SK-N-SH treated with all-trans-retinoic acid at 6 μM for 48 hours (cell line): ENCODE measurements at regions not wholly inside any gene's neighbourhood (a gene's known extent, or its start where the extent isn't known, plus 50 kb on each side); places are given as distances from the start of the nearest gene placed in this dataset.

Experiments used
- ATAC-seq: fragments of 200-7000 bp; cut with Tn5 transposase; 3 replicates; pipeline ENCODE4 v1.9.1; 2020; ENCODE audit warnings: mild to moderate bottlenecking, moderate library complexity
- BACH2 ChIP-seq: fragments of 250-450 bp; sonication (Bioruptor Pico); IDR thresholded peaks from 2 replicates; pipeline ENCODE4 v1.9.0; 2021; ENCODE audit warnings: mild to moderate bottlenecking, borderline replicate concordance
- CREB5 ChIP-seq: fragments of 250-450 bp; sonication (Bioruptor Pico); IDR thresholded peaks from 2 replicates; pipeline ENCODE4 v1.5.1; 2020; ENCODE audit warnings: low read depth, mild to moderate bottlenecking, moderate library complexity
- CSDC2 ChIP-seq: fragments of 250-450 bp; sonication (Bioruptor Pico); IDR thresholded peaks from 2 replicates; pipeline ENCODE4 v1.5.0; 2020; ENCODE audit warnings: mild to moderate bottlenecking, moderate library complexity
- CSRNP3 ChIP-seq: fragments of 250-450 bp; sonication (Bioruptor Pico); IDR thresholded peaks from 2 replicates; pipeline ENCODE4 v1.5.1; 2021; ENCODE audit warnings: mild to moderate bottlenecking, moderate library complexity
- ESRRG ChIP-seq: fragments of 250-450 bp; sonication (Bioruptor Pico); IDR thresholded peaks from 2 replicates; pipeline ENCODE4 v1.6.1; 2021; ENCODE audit warnings: mild to moderate bottlenecking
- GLIS3 ChIP-seq: fragments of 250-450 bp; sonication (Bioruptor Pico); IDR thresholded peaks from 2 replicates; pipeline ENCODE4 v1.5.0; 2020; ENCODE audit warnings: mild to moderate bottlenecking, moderate library complexity
- ISL1 ChIP-seq: fragments of 250-450 bp; sonication (Bioruptor Pico); IDR thresholded peaks from 2 replicates; pipeline ENCODE4 v2.1.2; 2022; ENCODE audit warnings: mild to moderate bottlenecking, moderate library complexity
- OSR1 ChIP-seq: fragments of 250-450 bp; sonication (Bioruptor Pico); IDR thresholded peaks from 2 replicates; pipeline ENCODE4 v1.8.0; 2022; ENCODE audit warnings: moderate library complexity, mild to moderate bottlenecking, inconsistent platforms
- PATZ1 ChIP-seq: fragments of 250-450 bp; sonication (Bioruptor Pico); IDR thresholded peaks from 2 replicates; pipeline ENCODE4 v1.8.0; 2020; ENCODE audit warnings: mild to moderate bottlenecking, moderate library complexity, borderline replicate concordance
- PPARA ChIP-seq: fragments of 250-450 bp; sonication (Bioruptor Pico); IDR thresholded peaks from 2 replicates; pipeline ENCODE4 v1.5.0; 2020; ENCODE audit warnings: mild to moderate bottlenecking, borderline replicate concordance
- RARB ChIP-seq: fragments of 250-450 bp; sonication (Bioruptor Pico); IDR thresholded peaks from 2 replicates; pipeline ENCODE4 v1.8.0; 2021; ENCODE audit warnings: mild to moderate bottlenecking, moderate library complexity
- SNAI2 ChIP-seq: fragments of 250-450 bp; sonication (Bioruptor Pico); IDR thresholded peaks from 2 replicates; pipeline ENCODE4 v1.5.0; 2020; ENCODE audit warnings: mild to moderate bottlenecking, moderate library complexity
- TCF4 ChIP-seq: fragments of 250-450 bp; sonication (Bioruptor Pico); IDR thresholded peaks from 2 replicates; pipeline ENCODE4 v1.8.0; 2021; ENCODE audit warnings: mild to moderate bottlenecking, moderate library complexity, borderline replicate concordance
- TOX ChIP-seq: fragments of 250-450 bp; sonication (Bioruptor Pico); IDR thresholded peaks from 2 replicates; pipeline ENCODE4 v1.8.0; 2021; ENCODE audit warnings: mild to moderate bottlenecking, moderate library complexity, borderline replicate concordance
- TSHZ2 ChIP-seq: fragments of 250-450 bp; sonication (Bioruptor Pico); IDR thresholded peaks from 2 replicates; pipeline ENCODE4 v1.5.0; 2020; ENCODE audit warnings: mild to moderate bottlenecking, moderate library complexity
- ZC3H10 ChIP-seq: fragments of 250-450 bp; sonication (Bioruptor Pico); IDR thresholded peaks from 2 replicates; pipeline ENCODE4 v1.5.1; 2021; ENCODE audit warnings: mild to moderate bottlenecking, moderate library complexity
- ZFP3 ChIP-seq: fragments of 250-450 bp; sonication (Bioruptor Pico); IDR thresholded peaks from 2 replicates; pipeline ENCODE4 v1.5.0; 2020; ENCODE audit warnings: mild to moderate bottlenecking, moderate library complexity
- ZFP30 ChIP-seq: fragments of 450-650 bp; formaldehyde crosslinking; IDR thresholded peaks from 2 replicates; pipeline ENCODE4 v1.5.0; 2022; ENCODE audit warnings: mild to moderate bottlenecking, moderate library complexity
- ZNF565 ChIP-seq: fragments of 450-650 bp; formaldehyde crosslinking; conservative IDR thresholded peaks from 2 replicates; pipeline ENCODE4 v1.5.0; 2020; ENCODE audit warnings: low read depth, mild to moderate bottlenecking, moderate library complexity
- ZNF70 ChIP-seq: fragments of 450-650 bp; formaldehyde crosslinking; IDR thresholded peaks from 2 replicates; pipeline ENCODE4 v1.5.0; 2020; ENCODE audit warnings: mild to moderate bottlenecking, moderate library complexity
- ZNF8 ChIP-seq: fragments of 450-650 bp; formaldehyde crosslinking; IDR thresholded peaks from 2 replicates; pipeline ENCODE4 v1.5.0; 2020; ENCODE audit warnings: mild to moderate bottlenecking, moderate library complexity

- TF ChIP-seq TCF4 (no peak), OSR1 (CRISPR knock-in tag) (no peak), GLIS3 (no peak), ESRRG (no peak)
- TF ChIP-seq, all 23 proteins: peak for 0
These were observed 96.1 kb upstream of the PPP2R2D start (continued) for GRCh38 chr10:131804551-131805295.

- no peak for TF ChIP-seq PPARA (CRISPR knock-in tag)
- ATAC-seq, result no peak
These were observed 95.1 kb upstream of the PPP2R2D start for GRCh38 chr10:131805696-131806095.

GRCh38 chr10:131806146-131806545, 94.7 kb upstream of the PPP2R2D start:
- no peak for TF ChIP-seq TOX
- no peak for TF ChIP-seq CREB5 (CRISPR knock-in tag)
- TF ChIP-seq RARB (CRISPR knock-in tag), result no peak
- TF ChIP-seq TCF4, result no peak
- TF ChIP-seq ZNF565 (CRISPR knock-in tag), result no peak
- TF ChIP-seq ZFP3 (CRISPR knock-in tag), result no peak
- no peak for TF ChIP-seq BACH2 (CRISPR knock-in tag)
- TF ChIP-seq CSRNP3 (CRISPR knock-in tag), result no peak
- TF ChIP-seq TSHZ2, result no peak
- TF ChIP-seq ZNF8 (CRISPR knock-in tag), result no peak
- no peak for TF ChIP-seq GLIS3
- no peak for TF ChIP-seq ZC3H10 (CRISPR knock-in tag)
- TF ChIP-seq PATZ1, result no peak
- TF ChIP-seq, all 23 proteins: peak for 0
- no peak for ATAC-seq

- no peak for ATAC-seq
- TF ChIP-seq ZC3H10 (CRISPR knock-in tag), result no peak
- no peak for TF ChIP-seq ISL1 (CRISPR knock-in tag)
- TF ChIP-seq OSR1 (CRISPR knock-in tag), result no peak
- TF ChIP-seq ESRRG, result no peak
- TF ChIP-seq PPARA (CRISPR knock-in tag), result no peak
- TF ChIP-seq CSDC2 (CRISPR knock-in tag), result no peak
- no peak for TF ChIP-seq ZFP30
- no peak for TF ChIP-seq SNAI2 (CRISPR knock-in tag)
- no peak for TF ChIP-seq TOX
- no peak for TF ChIP-seq ZNF70 (CRISPR knock-in tag)
- no peak for TF ChIP-seq GLIS3
- no peak for TF ChIP-seq RARB (CRISPR knock-in tag)
- no peak for TF ChIP-seq TSHZ2
- no peak for TF ChIP-seq PATZ1
- no peak for TF ChIP-seq ZNF8 (CRISPR knock-in tag)
These were observed 94.0 kb upstream of the PPP2R2D start for GRCh38 chr10:131806646-131807317.
